HepG2 (cell line): ENCODE measurements at regions not wholly inside any gene's neighbourhood (a gene's known extent, or its start where the extent isn't known, plus 50 kb on each side); places are given as distances from the start of the nearest gene placed in this dataset.

Experiments used
- ATAC-seq: fragments of 200-7000 bp; cut with Tn5 transposase; 3 replicates; pipeline ENCODE4 v1.9.1; 2020; ENCODE audit warnings: mild to moderate bottlenecking, moderate library complexity
- BruUV-seq: library from RNA; stranded (reverse); fragments of 400-500 nt; replicated peaks from 2 replicates; lab custom pipeline; 2021; lab: Mats Ljungman, UMichigan
- CTCF ChIA-PET: fragments of 300-600 bp; formaldehyde crosslinking; extraction: SDS; loops from one replicate; lab custom pipeline; 2021; ENCODE audit warnings: low total read pairs, inconsistent platforms, low intra/inter-chr PET ratio; lab: Yijun Ruan, JAX
- POLR2A ChIA-PET: fragments of 350-600 bp; sonication (Branson Sonifier 250); formaldehyde crosslinking; loops from one replicate; lab custom pipeline; 2020; ENCODE audit warnings: antibody characterized with exemption, inconsistent platforms; lab: Yijun Ruan, JAX
- DNase-seq: peaks from one replicate; pipeline ENCODE4 v3.0.0-alpha.2; 2015; ENCODE audit warnings: low spot score
- FAIRE-seq: peaks from 3 replicates; lab custom pipeline; 2011; peaks lifted over from hg19 to GRCh38; lab: Jason Lieb, UNC
- H2AFZ ChIP-seq: one replicate; pipeline ENCODE4 v1.6.1; 2011; ENCODE audit warnings: low read length, inconsistent platforms
- H3K27ac ChIP-seq: fragments of 300-600 bp; 3 replicates; pipeline ENCODE4 v1.8.0; 2011; ENCODE audit warnings: mixed run types, mild to moderate bottlenecking, mixed read lengths, low read length, inconsistent platforms; ENCODE audit not compliant: insufficient read depth; ENCODE audit errors: extremely low read length
- H3K27me3 ChIP-seq, 2 experiments: fragments of 200-600 bp in 1 of 2; 2 replicates in 1 of 2; 3 replicates in 1 of 2; pipeline versions ENCODE4 v1.6.0 to v1.8.0; 2011; ENCODE audit warnings: low read length in 2 of 2, mild to moderate bottlenecking in 2 of 2, moderate library complexity in 2 of 2, inconsistent platforms in 1 of 2; ENCODE audit not compliant: insufficient read depth in 2 of 2, control insufficient read depth in 1 of 2
- H3K36me3 ChIP-seq, 2 experiments: fragments of 200-600 bp in 1 of 2; replicated peaks in 1 of 2; 2 replicates in 1 of 2; 3 replicates in 1 of 2; pipeline versions ENCODE4 v1.5.1 to v1.8.0; 2011; ENCODE audit warnings: low read length in 2 of 2, inconsistent platforms in 1 of 2; ENCODE audit not compliant: insufficient read depth in 2 of 2, control insufficient read depth in 1 of 2
- H3K4me1 ChIP-seq: 2 replicates; pipeline ENCODE4 v1.5.1; 2012; ENCODE audit warnings: low read length, inconsistent platforms; ENCODE audit not compliant: insufficient read depth
- H3K4me2 ChIP-seq: 2 replicates; pipeline ENCODE4 v1.6.0; 2011; ENCODE audit warnings: low read depth, low read length, inconsistent platforms
- H3K4me3 ChIP-seq, 3 experiments: fragments of 200-600 bp in 1 of 3; sonication (generic), shearing (Covaris generic) in 1 of 3; replicated peaks in 1 of 3; 2 replicates each; pipeline ENCODE4 v1.5.1; 2011 to 2016; ENCODE audit warnings: low read length in 3 of 3, inconsistent platforms in 2 of 3, low read depth in 2 of 3, mild to moderate bottlenecking in 2 of 3, control low read depth in 1 of 3, mixed read lengths in 1 of 3; ENCODE audit not compliant: insufficient read depth in 1 of 3
- H3K79me2 ChIP-seq: one replicate; pipeline ENCODE4 v1.6.1; 2011; ENCODE audit warnings: low read length, inconsistent platforms; ENCODE audit not compliant: insufficient read depth
- H3K9ac ChIP-seq: 2 replicates; pipeline ENCODE4 v1.6.0; 2011; ENCODE audit warnings: mild to moderate bottlenecking, low read depth, low read length, inconsistent platforms; ENCODE audit not compliant: insufficient read depth
- H3K9me3 ChIP-seq: 2 replicates; pipeline ENCODE4 v1.5.1; 2012; ENCODE audit warnings: mild to moderate bottlenecking, low read length
- H4K20me1 ChIP-seq: 2 replicates; pipeline ENCODE4 v1.6.0; 2011; ENCODE audit warnings: inconsistent platforms, mild to moderate bottlenecking, low read length, moderate library complexity; ENCODE audit not compliant: insufficient read depth
- BHLHE40 ChIP-seq: IDR thresholded peaks from 2 replicates; pipeline ENCODE4 v1.6.1; 2011; ENCODE audit warnings: low read length, improper control_type of control experiment
- HINFP ChIP-seq: sonication (generic); formaldehyde crosslinking; IDR thresholded peaks from 2 replicates; pipeline ENCODE4 v1.4.0; 2020; ENCODE audit warnings: low read depth, mild to moderate bottlenecking, missing genetic modification reagents
- MAFG ChIP-seq: sonication (generic); formaldehyde crosslinking; IDR thresholded peaks from 2 replicates; pipeline ENCODE4 v1.5.1; 2020; ENCODE audit warnings: mild to moderate bottlenecking, missing genetic modification reagents
- MEF2D ChIP-seq: sonication (generic); formaldehyde crosslinking; IDR thresholded peaks from 2 replicates; pipeline ENCODE4 v1.5.1; 2020; ENCODE audit warnings: mild to moderate bottlenecking, missing genetic modification reagents
- MZF1 ChIP-seq: sonication (generic); formaldehyde crosslinking; IDR thresholded peaks from 2 replicates; pipeline ENCODE4 v1.8.1; 2023; ENCODE audit warnings: mild to moderate bottlenecking, missing genetic modification reagents, borderline replicate concordance
- SATB2 ChIP-seq: sonication (generic); formaldehyde crosslinking; IDR thresholded peaks from 2 replicates; pipeline ENCODE4 v1.5.0; 2020; ENCODE audit warnings: missing genetic modification reagents
- SMYD3 ChIP-seq: sonication (generic); formaldehyde crosslinking; IDR thresholded peaks from 2 replicates; pipeline ENCODE4 v1.8.1; 2023; ENCODE audit warnings: mild to moderate bottlenecking, missing genetic modification reagents
- ZNF136 ChIP-seq: sonication (generic); formaldehyde crosslinking; IDR thresholded peaks from 2 replicates; pipeline ENCODE4 v1.8.1; 2022; ENCODE audit warnings: low read depth, mild to moderate bottlenecking, moderate library complexity, missing genetic modification reagents
- ZNF484 ChIP-seq: sonication (generic); formaldehyde crosslinking; IDR thresholded peaks from 2 replicates; pipeline ENCODE4 v1.5.1; 2020; ENCODE audit warnings: mild to moderate bottlenecking, low read depth, missing genetic modification reagents, borderline replicate concordance
- ZNF563 ChIP-seq: sonication (generic); formaldehyde crosslinking; IDR thresholded peaks from 2 replicates; pipeline ENCODE4 v1.8.0; 2022; ENCODE audit warnings: mild to moderate bottlenecking, moderate library complexity, missing genetic modification reagents
- ZNF740 ChIP-seq: sonication (generic); formaldehyde crosslinking; IDR thresholded peaks from 2 replicates; pipeline ENCODE4 v1.4.0; 2020; ENCODE audit warnings: missing genetic modification reagents
- WGBS: methylation state at CpG from one replicate; pipeline ENCODE4 v1.1.6; 2017; ENCODE audit warnings: low lambda C conversion rate; 5-methylcytosine and 5-hydroxymethylcytosine counted together
- in situ Hi-C: cut with HindIII; loops from 2 replicates; pipeline ENCODE4 v1.10.0; 2017; ENCODE audit warnings: low pct_unique_long_range_greater_than_20kb; ENCODE audit not compliant: extremely low pct_ligation_motif_present
- intact Hi-C: fragments of 100-400 bp; cut with micrococcal nuclease; formaldehyde crosslinking; loops from one replicate; pipeline ENCODE4 v1.10.0; 2022; ENCODE audit not compliant: unreplicated experiment
- TF ChIP-seq, protein P1 (sequence below): sonication (generic); formaldehyde crosslinking; IDR thresholded peaks from 2 replicates; pipeline ENCODE4 v1.5.0; 2020; ENCODE audit warnings: mild to moderate bottlenecking, missing genetic modification reagents
- TF ChIP-seq, protein P2 (sequence below): sonication (generic); formaldehyde crosslinking; IDR thresholded peaks from 2 replicates; pipeline ENCODE4 v1.4.0; 2020; ENCODE audit warnings: missing genetic modification reagents

DNA sequence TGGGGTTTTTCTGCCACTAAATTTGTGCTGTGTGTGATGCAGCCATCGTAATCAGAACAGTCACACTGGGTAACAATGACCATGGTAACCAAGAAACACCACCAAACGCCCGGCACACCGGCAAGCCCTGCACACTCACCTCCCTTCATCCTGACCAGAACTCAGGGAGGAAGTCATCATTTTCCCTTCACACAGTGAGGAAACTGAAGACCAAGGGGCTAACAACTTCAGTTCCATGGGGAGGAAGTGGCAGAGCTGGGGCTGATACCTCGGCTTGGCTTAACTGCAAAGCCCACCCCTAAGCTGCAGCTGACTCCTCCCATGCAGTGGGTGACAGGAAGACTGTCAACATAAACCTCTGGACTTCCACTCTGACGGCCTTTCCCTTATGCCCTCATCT is 69.3 kb upstream of the BCAR3 start:
- no TSS peak for BruUV-seq
- no peak overlapping the region for H3K27ac ChIP-seq
- H3K36me3 ChIP-seq = no peaks in the 10 kb centered on the region
- no peaks in the 10 kb centered on the region for H4K20me1 ChIP-seq
- no peaks in the 10 kb centered on the region for H3K27me3 ChIP-seq
- FAIRE-seq (no peak), ATAC-seq (peak; percentile 25; the same call in 1 of the 3 replicates), DNase-seq (no peak)
- ChIA-PET POLR2A (no interaction called here), CTCF (no interaction called here)
- peaks cover 54% of the 10 kb centered on the region for H3K4me1 ChIP-seq
- TF ChIP-seq ZNF563 = no peak
- no peak for TF ChIP-seq HINFP
- TF ChIP-seq, protein P1, sequence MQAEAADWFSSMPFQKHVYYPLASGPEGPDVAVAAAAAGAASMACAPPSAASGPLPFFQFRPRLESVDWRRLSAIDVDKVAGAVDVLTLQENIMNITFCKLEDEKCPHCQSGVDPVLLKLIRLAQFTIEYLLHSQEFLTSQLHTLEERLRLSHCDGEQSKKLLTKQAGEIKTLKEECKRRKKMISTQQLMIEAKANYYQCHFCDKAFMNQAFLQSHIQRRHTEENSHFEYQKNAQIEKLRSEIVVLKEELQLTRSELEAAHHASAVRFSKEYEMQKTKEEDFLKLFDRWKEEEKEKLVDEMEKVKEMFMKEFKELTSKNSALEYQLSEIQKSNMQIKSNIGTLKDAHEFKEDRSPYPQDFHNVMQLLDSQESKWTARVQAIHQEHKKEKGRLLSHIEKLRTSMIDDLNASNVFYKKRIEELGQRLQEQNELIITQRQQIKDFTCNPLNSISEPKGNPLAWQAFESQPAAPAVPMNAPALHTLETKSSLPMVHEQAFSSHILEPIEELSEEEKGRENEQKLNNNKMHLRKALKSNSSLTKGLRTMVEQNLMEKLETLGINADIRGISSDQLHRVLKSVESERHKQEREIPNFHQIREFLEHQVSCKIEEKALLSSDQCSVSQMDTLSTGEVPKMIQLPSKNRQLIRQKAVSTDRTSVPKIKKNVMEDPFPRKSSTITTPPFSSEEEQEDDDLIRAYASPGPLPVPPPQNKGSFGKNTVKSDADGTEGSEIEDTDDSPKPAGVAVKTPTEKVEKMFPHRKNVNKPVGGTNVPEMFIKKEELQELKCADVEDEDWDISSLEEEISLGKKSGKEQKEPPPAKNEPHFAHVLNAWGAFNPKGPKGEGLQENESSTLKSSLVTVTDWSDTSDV = no peak
- no peak for TF ChIP-seq ZNF740 (CRISPR knock-in tag)
- TF ChIP-seq MAFG (CRISPR knock-in tag) = no peak
- TF ChIP-seq SATB2 (CRISPR knock-in tag) = no peak
- no peak for TF ChIP-seq ZNF484 (CRISPR knock-in tag)
- TF ChIP-seq, protein P2, sequence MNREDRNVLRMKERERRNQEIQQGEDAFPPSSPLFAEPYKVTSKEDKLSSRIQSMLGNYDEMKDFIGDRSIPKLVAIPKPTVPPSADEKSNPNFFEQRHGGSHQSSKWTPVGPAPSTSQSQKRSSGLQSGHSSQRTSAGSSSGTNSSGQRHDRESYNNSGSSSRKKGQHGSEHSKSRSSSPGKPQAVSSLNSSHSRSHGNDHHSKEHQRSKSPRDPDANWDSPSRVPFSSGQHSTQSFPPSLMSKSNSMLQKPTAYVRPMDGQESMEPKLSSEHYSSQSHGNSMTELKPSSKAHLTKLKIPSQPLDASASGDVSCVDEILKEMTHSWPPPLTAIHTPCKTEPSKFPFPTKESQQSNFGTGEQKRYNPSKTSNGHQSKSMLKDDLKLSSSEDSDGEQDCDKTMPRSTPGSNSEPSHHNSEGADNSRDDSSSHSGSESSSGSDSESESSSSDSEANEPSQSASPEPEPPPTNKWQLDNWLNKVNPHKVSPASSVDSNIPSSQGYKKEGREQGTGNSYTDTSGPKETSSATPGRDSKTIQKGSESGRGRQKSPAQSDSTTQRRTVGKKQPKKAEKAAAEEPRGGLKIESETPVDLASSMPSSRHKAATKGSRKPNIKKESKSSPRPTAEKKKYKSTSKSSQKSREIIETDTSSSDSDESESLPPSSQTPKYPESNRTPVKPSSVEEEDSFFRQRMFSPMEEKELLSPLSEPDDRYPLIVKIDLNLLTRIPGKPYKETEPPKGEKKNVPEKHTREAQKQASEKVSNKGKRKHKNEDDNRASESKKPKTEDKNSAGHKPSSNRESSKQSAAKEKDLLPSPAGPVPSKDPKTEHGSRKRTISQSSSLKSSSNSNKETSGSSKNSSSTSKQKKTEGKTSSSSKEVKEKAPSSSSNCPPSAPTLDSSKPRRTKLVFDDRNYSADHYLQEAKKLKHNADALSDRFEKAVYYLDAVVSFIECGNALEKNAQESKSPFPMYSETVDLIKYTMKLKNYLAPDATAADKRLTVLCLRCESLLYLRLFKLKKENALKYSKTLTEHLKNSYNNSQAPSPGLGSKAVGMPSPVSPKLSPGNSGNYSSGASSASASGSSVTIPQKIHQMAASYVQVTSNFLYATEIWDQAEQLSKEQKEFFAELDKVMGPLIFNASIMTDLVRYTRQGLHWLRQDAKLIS (CRISPR knock-in tag) = no peak
- TF ChIP-seq BHLHE40 = no peak
- TF ChIP-seq SMYD3 (CRISPR knock-in tag) = no peak
- no peak for TF ChIP-seq MZF1
- no peak for TF ChIP-seq ZNF136 (CRISPR knock-in tag)
- no peak for TF ChIP-seq MEF2D (CRISPR knock-in tag)
- no peak overlapping the region for H3K4me3 ChIP-seq
- no peak overlapping the region for H3K9ac ChIP-seq
- in situ Hi-C loops = no loop called here
- H3K9me3 ChIP-seq = peaks cover 5% of the 10 kb centered on the region; the same call in 1 of the 2 replicates
- H3K79me2 ChIP-seq = no peaks in the 10 kb centered on the region
- H3K4me2 ChIP-seq = no peak overlapping the region
- H2AFZ ChIP-seq = peak overlapping the region; percentile 0
- intact Hi-C loops = no loop called here
- WGBS = 65% methylated on average over 6 of the region's 6 CpGs
